OCI-LY3 (cell line): ENCODE measurements at regions not wholly inside any gene's neighbourhood (a gene's known extent, or its start where the extent isn't known, plus 50 kb on each side); places are given as distances from the start of the nearest gene placed in this dataset.

Experiments
- CTCF ChIP-seq: fragments of 200-600, 300-600 bp; sonication (generic); IDR thresholded peaks from 2 replicates; pipeline ENCODE4 v1.5.1; 2014; ENCODE audit warnings: antibody characterized with exemption, low read length, low read depth
- EZH2phosphoT487 ChIP-seq: fragments of 200-600 bp; shearing (Covaris generic); IDR thresholded peaks from 2 replicates; pipeline ENCODE4 v1.6.1; 2018; ENCODE audit warnings: antibody characterized with exemption, mixed run types, low read depth

- TF ChIP-seq CTCF (no peak), EZH2phosphoT487 (no peak)
Measured at GRCh38 chr2:176467595-176467994, 198.4 kb downstream of the MTX2 start.
